RWPE2 (cell line): ENCODE measurements at regions not wholly inside any gene's neighbourhood (a gene's known extent, or its start where the extent isn't known, plus 50 kb on each side); places are given as distances from the start of the nearest gene placed in this dataset.

Experiments
- ATAC-seq: fragments of 200-7000 bp; cut with Tn5 transposase; 3 replicates; pipeline ENCODE4 v1.9.1; 2021; ENCODE audit warnings: low read depth
- DNase-seq: peaks from one replicate; pipeline ENCODE4 v3.0.0-alpha.2; 2020; ENCODE audit warnings: low spot score
- H3K27ac ChIP-seq: fragments of 450-650 bp; 2 replicates; pipeline ENCODE4 v1.5.1; 2017; ENCODE audit warnings: mild to moderate bottlenecking; ENCODE audit not compliant: poor library complexity, severe bottlenecking
- H3K27me3 ChIP-seq: fragments of 250-450 bp; sonication (Bioruptor Pico); 2 replicates; pipeline ENCODE4 v1.5.1; 2021; ENCODE audit warnings: mild to moderate bottlenecking, moderate library complexity; ENCODE audit not compliant: insufficient read depth, poor library complexity, severe bottlenecking
- H3K36me3 ChIP-seq: fragments of 250-450 bp; sonication (Bioruptor Pico); 2 replicates; pipeline ENCODE4 v1.5.1; 2020; ENCODE audit warnings: low read depth, mild to moderate bottlenecking, moderate library complexity
- H3K4me1 ChIP-seq: fragments of 250-450 bp; sonication (Bioruptor Pico); 2 replicates; pipeline ENCODE4 v1.5.1; 2021; ENCODE audit warnings: mild to moderate bottlenecking, moderate library complexity; ENCODE audit not compliant: insufficient read depth, poor library complexity, severe bottlenecking
- H3K4me3 ChIP-seq: fragments of 250-450 bp; sonication (Bioruptor Pico); 2 replicates; pipeline ENCODE4 v1.5.1; 2021; ENCODE audit warnings: mild to moderate bottlenecking, moderate library complexity; ENCODE audit not compliant: severe bottlenecking
- H3K9me3 ChIP-seq: fragments of 250-450 bp; sonication (Bioruptor Pico); 2 replicates; pipeline ENCODE4 v1.5.1; 2021; ENCODE audit warnings: mild to moderate bottlenecking, moderate library complexity; ENCODE audit not compliant: severe bottlenecking
- CTCF ChIP-seq: fragments of 450-650 bp; IDR thresholded peaks from one replicate; pipeline ENCODE4 v1.5.1; 2017; ENCODE audit warnings: mild to moderate bottlenecking, moderate library complexity; ENCODE audit not compliant: poor library complexity, severe bottlenecking

GRCh38 chr2:8132351-8132831 is 549.5 kb upstream of the ID2 start:
- H3K27ac ChIP-seq = no peak overlapping the region
- TF ChIP-seq CTCF = no peak
- DNase-seq = no peak
- no peaks in the 10 kb centered on the region for H3K4me1 ChIP-seq
- no peaks in the 10 kb centered on the region for H3K27me3 ChIP-seq
- H3K4me3 ChIP-seq = no peak overlapping the region
- ATAC-seq = no peak
- no peaks in the 10 kb centered on the region for H3K9me3 ChIP-seq
- H3K36me3 ChIP-seq = no peaks in the 10 kb centered on the region

DNA sequence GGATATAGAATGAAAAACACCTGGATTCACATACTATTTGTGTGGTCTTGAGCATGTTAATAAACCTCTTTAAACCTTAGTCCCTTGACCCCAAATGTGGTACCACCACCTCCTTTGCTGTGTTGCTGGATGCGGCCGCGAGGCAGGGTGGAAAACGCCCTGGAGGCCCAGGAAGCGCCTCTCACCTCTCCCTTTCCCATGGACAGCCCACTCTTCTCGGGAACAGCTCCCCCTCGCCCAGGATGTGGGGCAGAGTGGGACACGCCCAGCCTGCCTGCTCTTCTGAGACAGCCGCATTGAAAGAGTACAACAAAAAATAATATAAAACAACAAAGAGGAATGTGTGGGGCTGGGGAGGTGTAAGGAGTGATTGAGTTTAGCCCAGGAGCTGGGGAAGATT is 549.0 kb upstream of the ID2 start:
- H3K27ac ChIP-seq = no peak overlapping the region
- no peaks in the 10 kb centered on the region for H3K36me3 ChIP-seq
- H3K4me3 ChIP-seq = no peak overlapping the region
- no peak for TF ChIP-seq CTCF
- H3K4me1 ChIP-seq = no peaks in the 10 kb centered on the region
- DNase-seq (no peak), ATAC-seq (no peak)
- no peaks in the 10 kb centered on the region for H3K27me3 ChIP-seq
- H3K9me3 ChIP-seq = no peaks in the 10 kb centered on the region

GRCh38 chr2:8133363-8133762 is 548.5 kb upstream of the ID2 start:
- no peaks in the 10 kb centered on the region for H3K27me3 ChIP-seq
- H3K36me3 ChIP-seq = no peaks in the 10 kb centered on the region
- no peaks in the 10 kb centered on the region for H3K4me1 ChIP-seq
- ATAC-seq (no peak), DNase-seq (no peak)
- H3K9me3 ChIP-seq = no peaks in the 10 kb centered on the region
- H3K27ac ChIP-seq = no peak overlapping the region
- H3K4me3 ChIP-seq = no peak overlapping the region
- no peak for TF ChIP-seq CTCF

DNA sequence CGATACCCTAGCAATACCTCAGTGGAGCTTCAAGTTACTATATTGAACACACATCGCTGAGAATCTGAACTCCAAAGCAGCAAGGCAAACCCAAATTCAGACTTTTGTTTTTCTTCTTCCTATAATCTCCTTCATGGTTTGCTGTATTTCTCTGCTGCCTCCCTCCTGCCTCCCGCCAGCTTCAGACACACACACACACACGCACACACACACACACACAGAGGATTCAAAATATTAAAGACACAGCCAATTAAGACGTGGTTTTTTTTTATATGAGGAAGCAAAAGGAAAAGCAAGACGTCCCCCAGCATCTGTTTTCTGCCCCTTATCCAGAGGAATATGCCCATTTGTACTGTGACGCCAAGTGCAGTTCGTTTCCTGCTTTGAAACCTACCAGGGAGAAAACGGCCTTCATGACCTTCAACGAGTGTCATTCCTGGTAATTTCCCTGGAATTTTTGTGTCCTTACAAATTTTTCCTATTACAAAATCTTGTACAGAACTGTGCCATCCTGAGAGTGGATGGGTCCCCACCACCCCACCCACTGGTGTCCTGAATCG is 547.9 kb upstream of the ID2 start:
- ATAC-seq (no peak), DNase-seq (no peak)
- Histone ChIP-seq H3K4me3 (no peak overlapping the region), H3K9me3 (no peaks in the 10 kb centered on the region), H3K27me3 (no peaks in the 10 kb centered on the region), H3K27ac (no peak overlapping the region), H3K4me1 (no peaks in the 10 kb centered on the region), H3K36me3 (no peaks in the 10 kb centered on the region)
- TF ChIP-seq CTCF = no peak

DNA sequence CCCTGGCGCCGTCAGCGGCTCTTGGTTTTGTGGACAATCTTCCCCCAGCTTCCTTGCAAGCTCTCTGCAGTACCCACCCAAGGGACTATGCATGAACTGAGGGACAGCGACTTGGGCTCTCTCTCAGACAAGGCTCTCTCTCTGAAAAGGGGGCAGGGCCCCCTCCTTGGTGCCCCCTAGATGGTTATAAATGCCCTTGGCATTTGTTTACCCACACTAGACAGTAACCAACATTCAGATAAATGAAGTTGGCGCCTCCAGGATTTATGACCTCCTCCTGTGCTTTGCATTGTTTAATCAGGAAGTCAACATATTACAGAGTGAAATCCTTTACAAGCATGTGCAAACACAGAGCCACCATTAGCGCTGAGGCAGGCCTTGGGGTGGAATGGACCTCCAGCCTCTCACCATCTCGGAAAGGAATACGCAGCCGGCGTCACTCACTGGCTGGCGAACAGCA is 547.4 kb upstream of the ID2 start:
- ATAC-seq = no peak
- H3K4me3 ChIP-seq = no peak overlapping the region
- no peak for DNase-seq
- no peak overlapping the region for H3K27ac ChIP-seq
- no peaks in the 10 kb centered on the region for H3K27me3 ChIP-seq
- H3K4me1 ChIP-seq = no peaks in the 10 kb centered on the region
- no peaks in the 10 kb centered on the region for H3K36me3 ChIP-seq
- H3K9me3 ChIP-seq = no peaks in the 10 kb centered on the region
- no peak for TF ChIP-seq CTCF
